ENCODE measurements at regions not wholly inside any gene's neighbourhood (a gene's known extent, or its start where the extent isn't known, plus 50 kb on each side); places are given as distances from the start of the nearest gene placed in this dataset.

DNA sequence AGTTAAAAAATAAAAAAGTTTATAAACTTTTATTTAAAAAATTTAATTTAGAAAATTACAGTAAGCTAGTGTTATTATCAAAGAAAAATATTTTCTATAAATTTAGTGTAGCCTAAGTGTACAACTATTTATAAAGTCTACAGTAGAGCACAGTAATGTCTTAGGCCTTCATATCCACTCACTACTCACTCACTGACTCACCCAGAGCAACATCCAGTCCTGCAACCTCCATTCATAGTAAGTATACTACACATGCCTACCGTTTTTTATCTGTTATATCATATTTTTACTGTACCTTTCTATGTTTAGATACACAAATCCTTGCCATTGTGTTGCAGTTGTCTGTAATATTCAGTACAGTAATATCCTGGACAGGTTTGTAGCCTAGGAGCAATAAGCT, 129.0 kb upstream of the FAM47B start:
- no TSS peak for BruUV-seq (replicated peaks)
- H3K27ac ChIP-seq (ENCODE audit: insufficient read depth, low read depth, low read length), result no peak overlapping the region
- no peaks in the 10 kb centered on the region for H3K79me2 ChIP-seq (ENCODE audit: control insufficient read depth, insufficient read depth, low read length)
- H3K4me3 ChIP-seq (replicated peaks in 1 of 3; ENCODE audit: insufficient read depth in 1 of 3, low read depth in 1 of 3, low read length in 3 of 3), result no peak overlapping the region
- H4K20me1 ChIP-seq (replicated peaks; ENCODE audit: control insufficient read depth, extremely low read depth, insufficient read depth, low read length), result no peaks in the 10 kb centered on the region
- FAIRE-seq, result no peak
- dilution Hi-C loops (cut with MboI; ENCODE audit: extremely low pct_ligation_motif_present, low sequenced_read_pairs) (no loop called here), intact Hi-C loops (cut with micrococcal nuclease) (no loop called here)
- POLR2A ChIA-PET, result no interaction called here
- no peaks in the 10 kb centered on the region for H3K9me1 ChIP-seq (replicated peaks; ENCODE audit: control insufficient read depth, extremely low read depth, insufficient read depth, low read length)
- no peaks in the 10 kb centered on the region for H3K27me3 ChIP-seq (ENCODE audit: control insufficient read depth in 2 of 2, insufficient read depth in 2 of 2, low read length in 2 of 2)
- H3K4me2 ChIP-seq (ENCODE audit: insufficient read depth, low read length), result no peak overlapping the region
- TF ChIP-seq GATA2 (IDR thresholded peaks at IDR 0.05; ENCODE audit: insufficient read depth, insufficient read length, low read depth, low read length) (no peak), POLR2A (IDR thresholded peaks at IDR 0.05; ENCODE audit: low read depth, low read length) (no peak), FOS (IDR thresholded peaks at IDR 0.05; ENCODE audit: borderline replicate concordance, insufficient read depth, low read length) (no peak), POLR2AphosphoS5 (IDR thresholded peaks at IDR 0.05; ENCODE audit: insufficient read depth, low read depth, low read length) (no peak)
- TF ChIP-seq, protein P1, sequence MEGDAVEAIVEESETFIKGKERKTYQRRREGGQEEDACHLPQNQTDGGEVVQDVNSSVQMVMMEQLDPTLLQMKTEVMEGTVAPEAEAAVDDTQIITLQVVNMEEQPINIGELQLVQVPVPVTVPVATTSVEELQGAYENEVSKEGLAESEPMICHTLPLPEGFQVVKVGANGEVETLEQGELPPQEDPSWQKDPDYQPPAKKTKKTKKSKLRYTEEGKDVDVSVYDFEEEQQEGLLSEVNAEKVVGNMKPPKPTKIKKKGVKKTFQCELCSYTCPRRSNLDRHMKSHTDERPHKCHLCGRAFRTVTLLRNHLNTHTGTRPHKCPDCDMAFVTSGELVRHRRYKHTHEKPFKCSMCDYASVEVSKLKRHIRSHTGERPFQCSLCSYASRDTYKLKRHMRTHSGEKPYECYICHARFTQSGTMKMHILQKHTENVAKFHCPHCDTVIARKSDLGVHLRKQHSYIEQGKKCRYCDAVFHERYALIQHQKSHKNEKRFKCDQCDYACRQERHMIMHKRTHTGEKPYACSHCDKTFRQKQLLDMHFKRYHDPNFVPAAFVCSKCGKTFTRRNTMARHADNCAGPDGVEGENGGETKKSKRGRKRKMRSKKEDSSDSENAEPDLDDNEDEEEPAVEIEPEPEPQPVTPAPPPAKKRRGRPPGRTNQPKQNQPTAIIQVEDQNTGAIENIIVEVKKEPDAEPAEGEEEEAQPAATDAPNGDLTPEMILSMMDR (IDR thresholded peaks at IDR 0.05; ENCODE audit: extremely low read depth in 1 of 2, insufficient read depth in 1 of 2, low read depth in 1 of 2, low read length in 2 of 2), result no peak
- TF ChIP-seq, protein P2, sequence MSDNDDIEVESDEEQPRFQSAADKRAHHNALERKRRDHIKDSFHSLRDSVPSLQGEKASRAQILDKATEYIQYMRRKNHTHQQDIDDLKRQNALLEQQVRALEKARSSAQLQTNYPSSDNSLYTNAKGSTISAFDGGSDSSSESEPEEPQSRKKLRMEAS (IDR thresholded peaks at IDR 0.05; ENCODE audit: insufficient read depth, insufficient read length), result no peak
- no peak overlapping the region for H2AFZ ChIP-seq (ENCODE audit: low read depth, low read length)
- no peak overlapping the region for H3K9ac ChIP-seq (replicated peaks; ENCODE audit: extremely low read depth, insufficient read depth, low read length)
- H3K4me1 ChIP-seq (ENCODE audit: control insufficient read depth, extremely low read depth, insufficient read depth, low read length), result no peaks in the 10 kb centered on the region
- CTCF ChIA-PET, result no interaction called here
- DNase-seq (ENCODE audit: low read depth, low spot score), result no peak
- H3K36me3 ChIP-seq (ENCODE audit: control insufficient read depth in 2 of 2, extremely low read depth in 1 of 2, insufficient read depth in 2 of 2, low read length in 2 of 2), result no peaks in the 10 kb centered on the region
- H3K9me3 ChIP-seq (replicated peaks; ENCODE audit: control insufficient read depth, insufficient read depth, low read length), result no peaks in the 10 kb centered on the region

DNA sequence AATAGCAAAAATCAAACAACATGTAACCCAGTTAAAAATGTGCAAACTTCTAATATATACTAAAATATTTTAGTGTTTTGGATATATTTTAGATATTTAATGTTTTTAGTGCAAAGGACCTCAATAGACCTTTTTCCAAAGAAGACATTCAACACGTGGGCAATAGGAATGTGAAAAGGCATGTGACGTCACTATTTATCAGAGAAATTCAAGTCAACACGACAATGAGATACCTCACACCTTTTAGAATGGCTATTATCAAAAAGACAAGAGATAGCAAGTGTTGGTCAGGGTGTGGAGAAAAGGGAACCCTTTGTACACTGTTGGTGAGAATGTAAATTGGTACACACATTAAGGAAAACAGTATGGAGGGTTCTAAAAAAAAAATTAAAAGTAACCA, 115.6 kb upstream of the FAM47B start:
- H4K20me1 ChIP-seq (replicated peaks; ENCODE audit: control insufficient read depth, extremely low read depth, insufficient read depth, low read length), result no peaks in the 10 kb centered on the region
- no peaks in the 10 kb centered on the region for H3K4me1 ChIP-seq (ENCODE audit: control insufficient read depth, extremely low read depth, insufficient read depth, low read length)
- POLR2A ChIA-PET, result no interaction called here
- FAIRE-seq (no peak), DNase-seq (ENCODE audit: low read depth, low spot score) (no peak)
- H3K4me2 ChIP-seq (ENCODE audit: insufficient read depth, low read length), result no peak overlapping the region
- no peaks in the 10 kb centered on the region for H3K36me3 ChIP-seq (ENCODE audit: control insufficient read depth in 2 of 2, extremely low read depth in 1 of 2, insufficient read depth in 2 of 2, low read length in 2 of 2)
- H3K27ac ChIP-seq (ENCODE audit: insufficient read depth, low read depth, low read length), result no peak overlapping the region
- CTCF ChIA-PET, result no interaction called here
- no TSS peak for BruUV-seq (replicated peaks)
- H3K4me3 ChIP-seq (replicated peaks in 1 of 3; ENCODE audit: insufficient read depth in 1 of 3, low read depth in 1 of 3, low read length in 3 of 3), result no peak overlapping the region
- no peaks in the 10 kb centered on the region for H3K9me3 ChIP-seq (replicated peaks; ENCODE audit: control insufficient read depth, insufficient read depth, low read length)
- no peak overlapping the region for H3K9ac ChIP-seq (replicated peaks; ENCODE audit: extremely low read depth, insufficient read depth, low read length)
- dilution Hi-C loops (cut with MboI; ENCODE audit: extremely low pct_ligation_motif_present, low sequenced_read_pairs) (no loop called here), intact Hi-C loops (cut with micrococcal nuclease) (no loop called here)
- H2AFZ ChIP-seq (ENCODE audit: low read depth, low read length), result no peak overlapping the region
- no peaks in the 10 kb centered on the region for H3K79me2 ChIP-seq (ENCODE audit: control insufficient read depth, insufficient read depth, low read length)
- H3K27me3 ChIP-seq (ENCODE audit: control insufficient read depth in 2 of 2, insufficient read depth in 2 of 2, low read length in 2 of 2), result no peaks in the 10 kb centered on the region
- no peaks in the 10 kb centered on the region for H3K9me1 ChIP-seq (replicated peaks; ENCODE audit: control insufficient read depth, extremely low read depth, insufficient read depth, low read length)
- no peak for TF ChIP-seq MYC (IDR thresholded peaks at IDR 0.05; ENCODE audit: low read depth, low read length)
- TF ChIP-seq EZH2 (IDR thresholded peaks at IDR 0.05; ENCODE audit: borderline replicate concordance, low read depth, low read length, severe bottlenecking), result no peak
- TF ChIP-seq GATA2 (IDR thresholded peaks at IDR 0.05; ENCODE audit: insufficient read depth, insufficient read length, low read depth, low read length), result no peak
- TF ChIP-seq POLR2AphosphoS5 (IDR thresholded peaks at IDR 0.05; ENCODE audit: insufficient read depth, low read depth, low read length), result no peak
- TF ChIP-seq POLR2A (IDR thresholded peaks at IDR 0.05; ENCODE audit: low read depth, low read length), result no peak
- TF ChIP-seq, protein P1 (IDR thresholded peaks at IDR 0.05; ENCODE audit: extremely low read depth in 1 of 2, insufficient read depth in 1 of 2, low read depth in 1 of 2, low read length in 2 of 2), result no peak
- TF ChIP-seq, protein P2 (IDR thresholded peaks at IDR 0.05; ENCODE audit: insufficient read depth, insufficient read length), result no peak
- TF ChIP-seq JUN (IDR thresholded peaks at IDR 0.05; ENCODE audit: borderline replicate concordance, insufficient read depth, insufficient read length, low read depth), result no peak
- TF ChIP-seq FOS (IDR thresholded peaks at IDR 0.05; ENCODE audit: borderline replicate concordance, insufficient read depth, low read length), result no peak

Measured in endothelial cell of umbilical vein (primary cell).